Osteocyte (in vitro differentiated cells): ENCODE measurements at regions not wholly inside any gene's neighbourhood (a gene's known extent, or its start where the extent isn't known, plus 50 kb on each side); places are given as distances from the start of the nearest gene placed in this dataset.

Experiments used
- DNase-seq: peaks from one replicate; pipeline ENCODE4 v3.0.0; 2021; ENCODE audit warnings: mixed read lengths; ENCODE audit not compliant: unreplicated experiment; ENCODE audit errors: extremely low spot score
- H3K27ac Mint-ChIP-seq: one replicate; pipeline ENCODE4 v1.8.0; 2021; ENCODE audit warnings: mild to moderate bottlenecking, mixed read lengths; ENCODE audit not compliant: unreplicated experiment
- H3K27me3 Mint-ChIP-seq: one replicate; pipeline ENCODE4 v1.8.0; 2021; ENCODE audit warnings: mixed read lengths; ENCODE audit not compliant: unreplicated experiment
- H3K36me3 Mint-ChIP-seq: one replicate; pipeline ENCODE4 v1.8.0; 2021; ENCODE audit warnings: mixed read lengths; ENCODE audit not compliant: unreplicated experiment
- H3K4me1 Mint-ChIP-seq: one replicate; pipeline ENCODE4 v1.8.0; 2021; ENCODE audit warnings: mixed read lengths; ENCODE audit not compliant: unreplicated experiment
- H3K4me3 Mint-ChIP-seq: one replicate; pipeline ENCODE4 v1.8.0; 2021; ENCODE audit warnings: mild to moderate bottlenecking, moderate library complexity, mixed read lengths; ENCODE audit not compliant: unreplicated experiment
- H3K9me3 Mint-ChIP-seq: one replicate; pipeline ENCODE4 v1.8.0; 2021; ENCODE audit warnings: mixed read lengths; ENCODE audit not compliant: unreplicated experiment
- TF ChIP-seq, protein P1 (sequence below): fragments of 200-600 bp; sonication (generic); IDR thresholded peaks from 2 replicates; pipeline ENCODE4 v1.5.0; 2021; ENCODE audit warnings: antibody characterized with exemption, mild to moderate bottlenecking, moderate library complexity

DNA sequence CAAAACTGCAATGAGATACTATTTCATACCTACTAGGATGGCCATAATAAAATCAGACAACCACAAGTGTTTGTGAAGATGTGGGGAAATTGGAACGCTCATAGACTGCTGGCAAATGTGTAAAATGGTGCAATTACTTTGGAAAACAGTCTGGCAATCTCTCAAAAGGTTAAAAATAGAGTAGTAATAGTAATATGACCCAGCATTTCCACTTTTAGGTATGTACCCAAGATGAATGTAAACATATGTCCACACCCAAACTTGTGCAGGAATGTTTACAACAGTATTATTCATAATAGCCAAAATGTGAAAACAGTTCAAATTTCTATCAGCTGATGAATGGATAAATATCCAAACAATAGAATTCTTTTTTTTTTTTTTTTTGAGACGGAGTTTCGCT lies 731.6 kb upstream of the ANKRD30A start:
- Mint-ChIP-seq H3K4me3 (no peak overlapping the region), H3K9me3 (peaks cover 4% of the 10 kb centered on the region), H3K27ac (no peak overlapping the region), H3K36me3 (no peaks in the 10 kb centered on the region), H3K27me3 (no peaks in the 10 kb centered on the region), H3K4me1 (peaks cover 8% of the 10 kb centered on the region)
- no peak for DNase-seq
- TF ChIP-seq, protein P1, sequence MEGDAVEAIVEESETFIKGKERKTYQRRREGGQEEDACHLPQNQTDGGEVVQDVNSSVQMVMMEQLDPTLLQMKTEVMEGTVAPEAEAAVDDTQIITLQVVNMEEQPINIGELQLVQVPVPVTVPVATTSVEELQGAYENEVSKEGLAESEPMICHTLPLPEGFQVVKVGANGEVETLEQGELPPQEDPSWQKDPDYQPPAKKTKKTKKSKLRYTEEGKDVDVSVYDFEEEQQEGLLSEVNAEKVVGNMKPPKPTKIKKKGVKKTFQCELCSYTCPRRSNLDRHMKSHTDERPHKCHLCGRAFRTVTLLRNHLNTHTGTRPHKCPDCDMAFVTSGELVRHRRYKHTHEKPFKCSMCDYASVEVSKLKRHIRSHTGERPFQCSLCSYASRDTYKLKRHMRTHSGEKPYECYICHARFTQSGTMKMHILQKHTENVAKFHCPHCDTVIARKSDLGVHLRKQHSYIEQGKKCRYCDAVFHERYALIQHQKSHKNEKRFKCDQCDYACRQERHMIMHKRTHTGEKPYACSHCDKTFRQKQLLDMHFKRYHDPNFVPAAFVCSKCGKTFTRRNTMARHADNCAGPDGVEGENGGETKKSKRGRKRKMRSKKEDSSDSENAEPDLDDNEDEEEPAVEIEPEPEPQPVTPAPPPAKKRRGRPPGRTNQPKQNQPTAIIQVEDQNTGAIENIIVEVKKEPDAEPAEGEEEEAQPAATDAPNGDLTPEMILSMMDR: no peak

DNA sequence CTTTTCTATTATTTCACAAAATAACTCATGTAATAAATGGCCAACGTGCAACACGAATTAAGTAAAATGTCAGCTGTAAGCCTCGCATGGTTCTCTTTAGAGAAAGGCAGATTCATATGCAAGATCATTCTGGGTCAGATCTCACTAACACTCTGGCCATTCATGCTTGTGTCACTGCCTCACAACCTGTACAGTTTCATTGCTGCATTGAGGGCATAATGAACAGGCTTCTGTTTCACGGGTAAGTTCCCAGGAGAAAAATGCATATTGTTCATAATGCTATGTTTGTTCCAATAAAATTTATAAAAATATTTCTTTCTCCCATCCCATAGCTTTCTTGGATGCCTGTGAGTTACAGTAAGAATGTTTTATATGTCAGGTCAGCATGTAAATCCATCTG lies 734.0 kb upstream of the ANKRD30A start:
- Mint-ChIP-seq H3K27me3 (no peaks in the 10 kb centered on the region), H3K4me3 (no peak overlapping the region), H3K9me3 (peaks cover 4% of the 10 kb centered on the region), H3K27ac (no peak overlapping the region), H3K36me3 (no peaks in the 10 kb centered on the region), H3K4me1 (peaks cover 8% of the 10 kb centered on the region)
- TF ChIP-seq, protein P1: no peak
- DNase-seq: no peak

DNA sequence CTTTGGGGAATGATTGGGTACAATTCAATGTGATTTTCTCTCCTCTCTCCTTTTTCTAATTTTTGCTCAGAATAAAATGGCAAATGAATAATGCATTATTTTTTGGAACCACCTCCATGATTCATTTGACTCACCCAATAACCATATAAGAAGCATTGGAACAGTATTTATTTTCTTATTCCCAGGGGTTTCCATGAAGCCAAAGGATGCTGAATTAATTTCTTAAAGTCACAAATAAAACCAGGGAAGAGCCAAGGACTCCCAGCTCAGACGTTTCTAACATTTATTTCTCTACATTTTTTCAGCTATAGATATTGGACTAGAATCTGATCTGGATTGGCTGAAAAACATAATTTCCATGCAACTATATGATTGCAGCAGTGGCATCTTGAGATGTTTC lies 735.2 kb upstream of the ANKRD30A start:
- H3K4me1 Mint-ChIP-seq: peaks cover 8% of the 10 kb centered on the region
- peaks cover 4% of the 10 kb centered on the region for H3K9me3 Mint-ChIP-seq
- no peak overlapping the region for H3K27ac Mint-ChIP-seq
- H3K4me3 Mint-ChIP-seq: no peak overlapping the region
- no peaks in the 10 kb centered on the region for H3K27me3 Mint-ChIP-seq
- DNase-seq: no peak
- H3K36me3 Mint-ChIP-seq: no peaks in the 10 kb centered on the region
- TF ChIP-seq, protein P1: no peak

DNA sequence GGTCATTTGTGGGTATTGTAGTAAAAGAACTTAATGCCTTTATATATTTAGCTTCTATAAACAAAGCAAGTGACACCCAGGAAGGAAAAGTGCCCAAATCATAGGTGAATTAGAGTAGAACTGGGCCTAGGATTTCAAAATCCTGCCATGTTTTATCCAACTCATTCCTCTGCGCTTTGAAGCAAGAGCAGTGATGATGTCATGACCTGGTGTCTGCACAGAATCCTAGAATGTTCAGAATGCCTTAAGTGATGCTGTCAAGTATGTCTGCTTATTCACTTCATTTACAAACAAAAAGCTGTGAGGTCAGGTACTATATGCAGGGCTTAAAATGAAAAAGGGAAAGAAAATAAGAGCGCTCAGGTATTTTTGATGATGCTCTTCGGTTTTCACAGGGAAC lies 737.2 kb upstream of the ANKRD30A start:
- DNase-seq: no peak
- no peak overlapping the region for H3K4me3 Mint-ChIP-seq
- H3K4me1 Mint-ChIP-seq: peaks cover 3% of the 10 kb centered on the region
- no peaks in the 10 kb centered on the region for H3K27me3 Mint-ChIP-seq
- H3K9me3 Mint-ChIP-seq: no peaks in the 10 kb centered on the region
- no peaks in the 10 kb centered on the region for H3K36me3 Mint-ChIP-seq
- TF ChIP-seq, protein P1: no peak
- no peak overlapping the region for H3K27ac Mint-ChIP-seq

DNA sequence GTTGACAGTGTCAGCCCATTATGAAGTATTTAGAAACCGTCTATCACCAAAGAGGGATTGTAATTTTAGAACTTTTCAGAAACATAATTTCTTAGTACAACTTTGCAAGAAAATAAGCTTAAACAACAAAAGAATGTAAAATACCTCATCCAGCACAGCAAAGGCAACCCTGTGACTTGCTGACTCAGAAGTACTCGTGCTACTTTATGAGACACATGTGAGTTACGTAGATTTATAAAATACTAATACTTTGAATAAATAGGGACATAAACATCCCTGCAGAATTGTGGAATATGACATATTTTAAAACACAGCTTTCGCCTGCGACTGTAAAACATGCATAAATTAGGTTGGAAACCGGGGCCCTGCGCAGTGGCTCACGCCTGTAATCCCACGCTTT lies 739.7 kb upstream of the ANKRD30A start:
- Mint-ChIP-seq H3K27me3 (no peaks in the 10 kb centered on the region), H3K36me3 (no peaks in the 10 kb centered on the region), H3K9me3 (no peaks in the 10 kb centered on the region), H3K27ac (no peak overlapping the region), H3K4me3 (no peak overlapping the region), H3K4me1 (peaks cover 3% of the 10 kb centered on the region)
- TF ChIP-seq, protein P1: no peak
- DNase-seq: no peak
